ENCODE measurements at regions not wholly inside any gene's neighbourhood (a gene's known extent, or its start where the extent isn't known, plus 50 kb on each side); places are given as distances from the start of the nearest gene placed in this dataset.
"Not testable (repeated sequence)": the region's sequence is repeated elsewhere in the genome, so short reads cannot be mapped to it uniquely, and the experiment has no call there.

DNA sequence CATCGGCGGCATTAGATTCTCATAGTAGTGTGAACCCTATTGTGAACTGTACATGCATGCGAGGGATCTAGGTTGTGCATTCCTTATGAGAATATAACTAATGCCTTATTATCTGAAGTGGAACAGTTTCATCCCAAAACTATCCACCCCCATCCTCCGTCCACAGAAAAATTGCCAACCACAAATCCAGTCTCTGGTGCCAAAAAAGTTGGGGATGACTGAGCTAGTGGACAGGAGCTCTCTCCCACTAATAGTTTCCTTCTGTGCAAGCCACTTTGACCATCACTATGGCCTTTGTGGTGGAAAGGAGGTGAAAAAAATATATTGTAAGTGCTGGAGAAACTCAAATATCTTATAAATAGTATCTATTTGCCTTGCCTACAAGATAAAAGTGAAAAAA is 857.8 kb downstream of the DIAPH3 start:
- DNase-seq = no peak

DNA sequence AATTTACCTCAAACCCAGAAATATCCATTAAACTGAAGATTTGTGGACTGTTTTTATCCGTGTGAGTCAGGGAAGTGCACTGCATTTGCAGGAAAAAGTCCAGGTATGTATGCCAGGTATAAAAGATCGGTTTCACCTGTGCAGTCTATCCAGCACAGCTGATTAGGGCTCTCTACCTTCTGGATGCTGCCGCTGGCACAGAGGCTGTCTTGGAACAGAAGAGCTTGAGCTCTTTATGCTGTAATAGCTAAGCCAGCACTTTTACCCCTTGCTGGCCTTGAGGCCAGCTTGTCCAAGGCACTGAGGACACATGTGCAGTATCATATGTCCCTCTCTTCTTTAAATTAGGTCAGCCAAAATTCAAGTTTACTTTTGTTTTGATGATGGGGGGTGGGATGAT is 851.0 kb downstream of the DIAPH3 start:
- DNase-seq = no peak

DNA sequence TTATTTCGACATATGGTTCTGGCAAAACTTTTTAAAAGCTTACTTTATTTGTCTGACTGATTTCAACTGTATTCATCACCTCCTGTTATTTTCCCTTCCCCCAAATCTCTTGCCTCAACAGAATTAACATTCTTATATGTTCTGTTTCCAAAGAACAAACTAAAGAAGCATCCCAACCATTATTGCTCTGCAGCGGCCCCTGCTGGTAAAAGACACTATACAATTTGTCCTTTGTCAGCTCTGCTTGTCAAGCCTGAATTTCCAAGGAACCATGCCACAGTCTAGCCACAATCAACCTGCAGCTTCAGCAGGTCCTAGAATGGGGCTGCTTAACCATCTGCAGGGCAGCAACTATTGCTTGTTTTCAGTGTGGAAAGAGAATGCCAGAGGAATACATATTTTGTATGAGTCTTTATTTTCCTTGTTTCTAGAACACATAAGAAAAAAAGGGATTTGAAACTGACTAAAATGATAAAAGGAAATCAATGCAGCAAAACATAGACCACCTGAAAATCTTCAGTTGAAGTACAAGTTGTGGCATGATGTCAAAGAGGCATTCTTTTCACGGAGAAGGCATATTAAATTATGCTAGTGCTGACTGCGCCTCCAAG is 845.3 kb downstream of the DIAPH3 start:
- DNase-seq = peak; percentile 91

DNA sequence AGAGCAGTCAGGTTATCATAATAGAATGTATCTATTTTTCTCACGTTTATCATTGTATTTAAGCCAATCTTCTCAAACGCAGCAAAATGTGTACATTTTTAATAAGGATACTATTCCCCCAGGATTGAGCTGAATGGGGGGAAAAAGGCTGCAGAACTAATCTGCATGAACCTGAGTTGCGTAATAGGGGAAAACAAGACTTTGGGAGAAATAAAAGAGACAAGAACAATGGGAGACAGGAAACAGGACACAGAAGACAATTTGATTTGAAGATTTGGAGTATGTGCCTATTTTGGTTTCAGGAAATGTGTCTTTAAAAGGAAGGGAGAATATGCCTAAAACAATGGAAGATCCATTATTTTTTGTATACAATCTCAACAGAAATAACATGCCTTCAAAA is 844.5 kb downstream of the DIAPH3 start:
- DNase-seq = no peak

DNA sequence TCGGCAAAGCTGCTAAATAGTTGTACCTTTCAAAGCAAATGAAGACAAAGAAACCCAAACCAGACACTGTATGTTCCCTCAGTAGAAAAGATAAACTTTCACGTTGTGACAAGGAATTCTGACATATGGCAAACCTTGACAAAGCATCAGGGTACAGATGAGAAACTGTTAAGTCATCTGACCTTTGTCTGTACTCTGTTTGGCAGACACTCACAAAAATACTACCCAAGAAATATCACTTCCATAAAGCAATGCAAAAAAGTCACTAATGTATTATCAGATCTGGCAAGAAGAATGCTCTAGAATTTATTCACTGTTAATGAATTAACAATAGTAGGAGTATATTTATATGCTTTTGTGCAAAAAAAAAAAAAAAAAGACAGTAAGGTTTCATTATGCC is 843.7 kb downstream of the DIAPH3 start:
- DNase-seq = no peak

DNA sequence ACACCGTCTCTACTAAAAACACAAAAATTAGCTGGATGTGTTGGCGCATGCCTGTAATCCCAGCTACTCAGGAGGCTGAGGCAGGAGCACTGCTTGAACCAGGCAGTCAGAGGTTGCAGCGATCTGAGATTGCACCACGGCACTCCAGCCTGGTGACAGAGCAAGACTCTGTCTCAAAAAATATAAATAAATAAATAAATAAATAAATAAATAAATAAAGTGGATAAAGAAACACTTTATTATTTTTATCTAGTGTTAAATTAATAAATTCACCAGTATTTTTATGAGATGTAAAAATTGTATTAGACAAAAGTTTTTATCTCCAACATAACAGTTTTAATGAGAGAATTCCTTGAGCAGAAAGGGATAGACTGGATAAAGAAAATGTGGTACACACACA is 839.3 kb downstream of the DIAPH3 start:
- DNase-seq = not testable (repeated sequence)

DNA sequence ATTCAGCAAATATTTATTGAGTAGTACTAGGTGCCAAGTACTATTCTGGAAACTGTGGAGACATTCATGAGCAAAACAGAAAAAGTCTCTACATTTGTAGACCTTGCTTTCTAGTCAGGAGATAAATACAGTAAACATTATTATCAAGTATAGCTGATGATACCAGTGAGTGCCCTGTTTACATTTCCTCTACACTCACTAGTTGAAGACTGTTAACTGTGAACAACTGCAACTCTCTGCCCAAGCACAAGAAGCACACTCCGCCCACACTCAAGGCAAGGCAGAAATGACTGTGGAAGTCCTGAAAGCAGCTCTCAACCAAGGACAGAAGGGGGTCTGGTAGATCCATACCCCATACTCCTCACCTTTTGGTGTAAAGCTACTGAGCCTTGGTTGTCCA is 837.0 kb downstream of the DIAPH3 start:
- DNase-seq = no peak

DNA sequence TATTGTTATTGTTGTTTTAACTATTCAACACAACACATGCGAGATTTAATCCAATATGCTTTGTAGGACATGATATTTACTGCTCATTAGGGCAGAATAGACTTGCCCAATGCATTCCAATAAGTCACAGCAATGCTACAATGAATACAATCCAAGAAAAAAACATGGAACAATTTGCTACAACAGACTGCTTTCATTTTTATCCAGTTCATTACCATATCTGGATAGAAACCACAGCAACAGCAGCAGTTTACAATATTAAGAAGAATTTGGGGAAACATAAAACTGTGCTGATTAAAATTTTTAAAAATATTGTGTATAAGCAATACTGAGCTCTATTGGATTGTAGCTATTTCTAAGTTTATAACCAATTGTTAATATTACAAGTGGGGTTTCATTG is 833.0 kb downstream of the DIAPH3 start:
- no peak for DNase-seq

DNA sequence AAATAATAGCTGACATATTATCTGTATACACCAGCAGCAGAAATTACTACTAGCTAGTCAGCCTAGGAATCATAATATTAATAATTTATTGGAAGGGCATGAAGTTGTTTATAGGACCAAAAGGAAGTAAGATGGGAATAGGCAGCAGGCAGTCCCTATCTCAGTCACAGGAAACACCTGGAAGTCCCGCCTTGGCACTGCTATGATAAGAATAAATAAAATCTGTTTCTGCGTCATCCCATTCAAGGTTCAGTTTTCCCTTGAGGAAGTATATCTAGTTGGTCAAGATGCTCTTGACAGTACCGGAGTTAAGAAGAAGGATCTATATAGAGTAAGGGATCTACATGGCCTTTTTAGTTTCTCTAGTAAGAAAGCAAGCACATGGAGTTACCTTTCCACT is 830.8 kb downstream of the DIAPH3 start:
- no peak for DNase-seq

DNA sequence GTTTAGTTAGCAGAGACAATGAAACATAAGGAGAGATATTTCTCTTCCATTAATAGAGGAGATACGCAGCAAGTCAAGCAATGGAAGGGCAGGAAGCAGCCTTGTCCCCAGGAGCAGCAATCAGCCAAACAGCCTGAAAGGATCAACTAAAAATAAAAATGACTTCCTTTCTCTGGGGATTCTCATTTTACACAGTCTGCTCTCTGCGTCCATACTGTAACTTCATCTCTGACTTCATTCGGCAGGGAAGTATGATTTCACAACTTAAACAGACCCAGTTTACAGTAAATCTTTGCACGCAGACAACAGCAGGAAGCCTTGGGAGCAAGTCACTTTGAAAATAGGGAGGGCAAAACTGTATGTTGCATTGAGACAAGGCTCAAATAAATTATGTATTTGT is 826.7 kb downstream of the DIAPH3 start:
- no peak for DNase-seq

DNA sequence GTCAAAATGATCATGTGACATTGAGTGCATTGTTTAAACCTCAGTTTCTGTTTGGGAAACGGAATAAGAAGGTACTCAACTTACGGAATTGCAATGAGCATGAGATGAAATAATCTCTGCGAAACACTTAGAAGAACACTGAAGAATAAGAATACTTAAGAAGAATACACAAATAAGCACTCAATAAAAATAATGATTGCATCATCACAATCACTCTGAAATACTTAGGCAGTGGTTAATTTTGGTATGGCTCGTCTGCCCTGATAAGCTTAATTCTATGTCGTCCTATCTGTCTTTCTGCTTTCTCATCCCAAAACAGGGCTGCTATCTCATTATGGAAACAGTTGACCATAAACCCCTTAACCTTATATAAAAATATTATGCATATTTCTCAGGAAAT is 823.6 kb downstream of the DIAPH3 start:
- DNase-seq = no peak

DNA sequence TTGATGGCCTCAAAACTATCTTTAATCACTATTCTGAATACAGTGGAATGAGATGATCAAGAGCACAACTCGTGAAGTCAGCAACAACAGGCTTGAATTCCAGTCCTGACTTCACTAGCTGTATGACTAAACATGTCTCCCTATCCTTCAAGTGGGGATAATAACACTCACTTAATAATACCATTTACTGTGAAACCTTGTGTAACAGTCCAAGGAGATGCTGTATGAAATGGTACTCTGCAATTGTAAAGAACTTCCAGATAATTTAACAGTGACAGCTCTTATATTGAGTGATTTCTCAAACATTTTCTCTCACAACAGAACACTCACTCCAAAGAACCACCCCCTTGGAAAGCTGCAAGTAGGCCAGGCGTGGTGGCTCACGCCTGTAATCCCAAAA is 823.1 kb downstream of the DIAPH3 start:
- no peak for DNase-seq

DNA sequence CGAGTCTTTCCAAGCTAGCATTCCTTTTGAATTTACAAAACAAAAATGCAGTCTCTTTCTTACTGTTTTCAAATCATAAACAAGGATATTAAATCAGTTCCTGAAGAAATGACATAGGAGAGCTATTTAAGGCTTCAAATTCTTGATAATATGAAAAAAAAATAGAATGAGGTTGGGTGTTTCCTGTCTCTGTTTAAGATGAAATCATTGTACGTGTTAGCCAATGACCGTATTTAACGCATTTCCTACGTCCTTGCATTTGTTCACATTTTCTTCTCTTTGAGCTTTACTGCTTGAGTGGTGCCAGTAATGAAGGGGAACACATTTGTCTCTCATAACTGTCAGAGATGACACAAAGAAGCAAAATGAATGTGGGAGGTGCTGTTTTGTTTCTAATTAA is 821.3 kb downstream of the DIAPH3 start:
- no peak for DNase-seq

DNA sequence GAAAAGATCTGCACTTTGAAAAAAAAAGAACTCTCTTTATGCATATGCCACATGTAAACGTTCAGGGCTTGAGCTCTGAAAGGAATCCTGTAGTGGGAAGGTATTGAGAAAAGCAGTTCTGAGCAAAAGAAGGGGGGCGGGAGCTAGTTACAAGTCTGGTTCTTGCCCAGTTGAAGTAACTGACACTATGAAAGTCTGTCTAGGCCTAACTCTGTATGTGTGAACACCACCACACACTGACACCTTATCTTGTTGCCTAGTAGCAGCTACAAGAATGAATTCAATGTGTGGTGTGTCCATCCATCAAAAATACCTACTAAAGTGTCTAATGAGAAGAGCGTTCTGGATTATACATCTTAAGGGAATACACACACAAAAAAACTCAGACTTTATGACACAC is 820.6 kb downstream of the DIAPH3 start:
- DNase-seq = no peak

DNA sequence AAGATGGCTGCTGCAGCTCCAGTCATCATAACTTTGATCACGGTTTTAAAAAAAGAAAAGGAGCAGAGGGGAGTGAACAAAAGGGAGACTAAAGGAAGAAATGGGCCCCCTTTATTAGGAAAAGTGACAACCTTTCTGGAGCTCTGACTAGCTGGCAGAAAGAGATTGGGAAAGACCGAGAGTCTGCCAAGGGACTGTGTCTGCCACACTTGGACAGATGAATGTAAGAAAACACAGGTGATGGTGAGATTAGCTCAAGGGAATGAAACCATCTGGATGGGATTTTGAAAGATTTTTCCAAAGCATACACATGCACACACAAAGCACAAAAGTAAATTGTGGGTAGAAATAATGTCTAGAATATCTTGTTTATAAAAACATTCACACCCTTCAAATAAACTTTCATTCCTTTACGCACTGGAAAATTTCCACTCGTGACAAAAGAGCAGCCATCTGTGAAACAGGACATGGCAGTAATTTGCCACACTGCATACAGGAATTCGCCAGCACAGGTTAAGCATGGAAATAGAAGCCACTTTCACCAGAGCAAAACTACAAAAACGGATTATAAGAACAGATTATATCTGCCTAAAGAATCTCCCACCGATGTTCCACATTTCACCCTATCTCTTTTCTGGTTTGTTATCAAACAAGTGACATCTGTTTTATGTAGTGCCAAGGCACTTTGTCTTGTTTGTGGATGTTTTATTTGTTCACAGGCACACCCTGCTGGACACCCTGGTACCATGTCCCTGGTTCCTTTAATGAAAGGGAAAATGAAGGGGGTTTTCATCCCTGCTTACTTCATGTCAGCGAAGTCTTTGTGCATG is 819.5 kb downstream of the DIAPH3 start:
- DNase-seq = no peak

DNA sequence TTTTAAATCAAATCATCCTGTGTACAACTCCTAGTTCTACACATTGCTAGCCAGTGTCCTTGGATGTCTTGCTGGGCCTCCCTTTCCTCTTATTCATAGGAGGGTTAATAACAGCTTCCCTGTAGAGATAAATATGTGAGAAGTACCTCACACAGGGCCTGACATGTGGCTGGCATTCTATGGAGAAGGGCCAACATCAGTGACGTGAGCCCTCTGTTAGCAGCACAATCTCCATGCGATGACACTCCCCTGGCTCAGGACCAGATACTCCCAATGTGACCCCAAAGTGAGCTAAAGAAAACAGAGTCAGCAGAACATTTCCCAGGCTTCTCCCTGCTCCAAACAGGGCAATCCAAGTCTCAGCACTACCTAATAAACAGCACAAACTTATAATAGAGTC is 818.4 kb downstream of the DIAPH3 start:
- no peak for DNase-seq

DNA sequence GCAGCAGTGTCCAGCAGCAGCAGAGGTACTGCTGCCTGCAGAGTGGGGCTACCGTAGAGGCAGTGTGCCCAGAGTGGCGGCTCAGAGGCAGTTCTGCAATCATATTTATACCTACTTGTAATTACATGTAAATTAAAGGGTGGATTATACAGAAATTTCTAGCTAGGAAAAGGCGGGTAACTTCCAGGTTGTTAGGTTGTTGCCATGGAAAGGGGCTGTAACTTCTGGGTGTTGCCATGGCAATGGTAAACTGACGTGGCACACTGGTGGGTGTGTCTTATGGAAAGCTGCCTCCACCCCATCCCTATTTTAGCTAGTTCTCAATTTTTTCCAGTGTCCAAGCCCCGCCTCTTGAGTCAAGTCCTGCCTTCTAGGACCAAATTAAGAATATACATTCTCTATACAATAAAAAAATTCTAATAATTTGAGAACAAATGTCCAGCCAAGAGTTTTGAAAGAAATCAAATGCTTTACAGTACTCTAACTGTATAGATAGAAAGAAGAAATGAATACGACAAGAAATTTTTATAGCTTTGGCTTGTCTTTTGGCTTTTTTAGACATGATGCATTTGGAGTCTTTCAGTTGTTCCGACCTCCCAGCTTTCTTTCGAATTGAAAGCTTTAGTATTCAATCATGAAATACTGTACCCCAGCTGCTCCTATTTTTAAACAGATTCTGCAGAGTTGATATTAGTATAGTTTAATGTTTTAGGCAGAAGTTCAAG is 816.6 kb downstream of the DIAPH3 start:
- peak; percentile 71 for DNase-seq

DNA sequence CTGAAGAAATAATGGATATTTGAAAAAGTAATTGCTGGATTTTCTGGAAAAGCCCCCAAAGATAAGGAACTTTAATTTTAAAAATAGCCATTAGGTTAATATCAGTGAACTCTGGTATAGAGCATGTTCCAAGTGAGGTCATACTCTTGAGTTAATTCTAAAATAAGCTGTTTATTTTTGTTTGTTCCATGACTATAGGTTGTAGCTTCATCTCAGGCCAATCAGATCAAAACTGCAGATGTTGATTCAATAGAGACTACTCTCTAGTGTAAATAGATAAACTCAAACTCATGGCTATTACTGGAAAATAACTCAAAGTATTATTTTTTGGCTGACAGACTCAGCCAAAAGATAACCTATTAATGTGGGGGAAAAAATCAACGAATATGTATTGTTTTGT is 815.1 kb downstream of the DIAPH3 start:
- no peak for DNase-seq

DNA sequence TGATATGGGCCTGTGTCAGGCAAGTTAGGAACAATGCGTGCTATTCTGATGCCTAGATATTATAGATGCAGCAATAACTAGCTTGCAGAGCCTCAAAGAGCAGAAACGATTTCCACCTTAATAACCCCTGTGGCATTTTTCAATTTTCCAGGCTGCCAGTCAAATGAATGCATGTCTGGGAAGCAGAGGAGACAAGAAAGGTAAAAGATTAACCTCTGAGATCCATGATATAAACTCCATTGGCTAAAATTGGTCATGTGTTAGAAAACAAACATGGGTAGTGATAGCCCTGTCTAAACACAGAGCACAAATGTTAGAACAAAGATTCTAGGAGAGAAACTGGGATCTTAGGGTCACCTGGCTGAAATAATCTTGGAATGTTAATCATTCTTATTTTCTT is 811.1 kb downstream of the DIAPH3 start:
- no peak for DNase-seq

DNA sequence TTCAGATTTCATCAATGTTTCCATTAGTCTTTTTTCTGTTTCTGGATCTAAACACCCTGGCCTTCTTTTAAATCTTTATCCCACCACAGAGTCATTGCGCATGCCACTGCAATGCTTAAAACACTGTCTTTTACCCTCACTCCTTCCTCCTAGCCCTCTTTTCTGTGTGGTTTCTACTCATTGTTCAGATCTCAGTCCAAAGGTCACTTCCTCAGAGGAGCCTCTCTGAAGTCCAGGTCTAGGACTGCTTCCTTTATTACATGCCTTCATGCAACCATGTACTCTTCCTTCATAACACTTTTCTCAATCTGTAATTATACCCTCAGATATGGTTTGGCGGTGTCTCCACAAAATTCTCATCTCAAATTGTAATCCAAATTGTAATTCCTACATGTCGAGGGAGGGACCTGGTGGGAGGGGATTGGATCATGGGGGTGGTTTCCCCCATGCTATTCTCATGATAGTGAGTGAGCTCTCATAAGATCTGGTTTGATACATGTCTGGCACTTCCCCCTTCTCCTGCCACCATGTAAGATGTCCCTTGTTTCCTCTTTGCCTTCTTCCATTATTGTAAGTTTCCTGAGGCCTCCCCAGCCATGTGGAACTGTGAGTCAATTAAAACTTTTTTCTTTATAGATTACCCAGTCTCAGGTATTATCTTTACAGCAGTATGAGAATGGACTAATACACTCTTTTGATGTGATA is 808.9 kb downstream of the DIAPH3 start:
- DNase-seq = no peak

DNA sequence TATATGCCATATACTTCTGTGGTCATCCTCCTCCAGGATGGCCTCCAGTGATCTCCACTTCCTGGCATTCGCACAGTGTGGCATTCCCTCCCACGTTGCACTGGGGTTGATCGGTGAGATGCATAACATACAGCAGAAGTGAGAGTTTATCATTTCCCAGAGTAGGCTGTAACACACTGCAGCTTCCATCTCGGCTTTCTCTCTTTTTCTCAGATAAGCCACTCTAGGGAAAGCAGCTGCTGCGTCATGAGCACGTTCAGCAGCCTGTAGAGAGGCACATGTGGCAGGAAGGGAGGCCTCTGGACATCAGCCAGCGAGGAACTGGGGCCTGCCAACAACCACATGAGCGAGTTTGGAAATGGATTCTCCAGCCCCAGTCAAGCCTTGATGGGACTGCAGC is 807.1 kb downstream of the DIAPH3 start:
- DNase-seq = no peak

DNA sequence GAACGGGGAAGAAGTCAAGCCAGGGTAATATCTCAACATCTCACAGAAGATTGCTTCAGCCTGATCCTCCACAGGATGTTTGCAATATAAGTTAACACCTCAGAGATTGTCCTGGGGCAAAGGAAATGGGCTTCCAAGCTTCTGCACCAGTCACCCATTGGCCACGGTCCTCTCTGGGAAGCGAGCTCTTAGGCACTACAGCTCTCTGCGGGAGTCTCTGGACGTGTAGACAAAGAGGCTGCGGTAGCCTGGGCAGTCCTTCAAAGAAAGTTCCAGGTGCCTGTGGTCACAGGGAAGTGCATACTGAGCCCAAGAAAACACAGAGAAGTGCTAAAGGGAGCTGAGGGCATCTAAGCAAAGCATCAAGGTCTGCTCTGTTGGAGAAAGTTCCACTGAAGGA is 805.7 kb downstream of the DIAPH3 start:
- no peak for DNase-seq

DNA sequence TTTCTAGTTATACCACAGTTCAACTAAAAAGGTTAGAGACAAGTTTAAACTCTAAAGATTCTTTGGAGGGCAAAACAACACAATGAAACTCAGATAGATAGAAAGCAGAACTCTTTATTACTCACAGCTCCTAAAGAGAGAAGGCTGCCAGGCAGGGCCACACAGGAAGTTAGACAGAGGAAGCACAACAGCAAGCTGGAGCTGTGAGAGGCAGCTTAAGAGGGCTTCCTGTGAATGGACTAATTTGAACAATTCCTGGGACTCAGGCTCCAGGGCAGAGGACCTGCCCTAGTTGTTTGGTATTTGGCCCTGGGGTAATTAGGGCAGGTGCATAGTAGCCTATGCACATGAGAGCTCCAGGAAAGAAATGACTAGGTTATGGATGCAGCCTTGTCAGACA is 803.6 kb downstream of the DIAPH3 start:
- no peak for DNase-seq
